Naive thymus-derived CD4-positive, alpha-beta T cell (primary cell): ENCODE measurements at regions not wholly inside any gene's neighbourhood (a gene's known extent, or its start where the extent isn't known, plus 50 kb on each side); places are given as distances from the start of the nearest gene placed in this dataset.

ENCODE experiments used
- ATAC-seq: fragments of 150-1000 bp; cut with Tn5 transposase; 2 replicates; pipeline ENCODE4 v1.10.0; 2021; ENCODE audit warnings: mild to moderate bottlenecking, moderate library complexity
- CTCF ChIA-PET: fragments of 350-600 bp; sonication (Branson Sonifier 250); formaldehyde crosslinking; loops from one replicate; lab custom pipeline; 2021; ENCODE audit warnings: antibody characterized with exemption; lab: Charles Lee
- POLR2A ChIA-PET: fragments of 350-600 bp; sonication (Branson Sonifier 250); formaldehyde crosslinking; loops from one replicate; lab custom pipeline; 2021; ENCODE audit warnings: antibody characterized with exemption, inconsistent platforms; lab: Charles Lee
- DNase-seq, 9 donors: peaks; one replicate each; pipeline versions ENCODE4 v3.0.0 to v3.0.0-alpha.2; 2020 to 2022; ENCODE audit warnings: mixed read lengths in 1 of 9
- H3K27ac ChIP-seq: one replicate; pipeline ENCODE4 v1.7.0; 2013; ENCODE audit warnings: mild to moderate bottlenecking, low read depth, low read length, moderate library complexity
- H3K27me3 ChIP-seq, 2 donors: one replicate each; pipeline ENCODE4 v1.7.0; 2013; ENCODE audit warnings: low read length in 2 of 2, mild to moderate bottlenecking in 2 of 2, moderate library complexity in 2 of 2; ENCODE audit not compliant: control insufficient read depth in 2 of 2, insufficient read depth in 2 of 2
- H3K36me3 ChIP-seq, 3 experiments: 1 replicate in 2 of 3; 2 replicates in 1 of 3; pipeline ENCODE4 v1.7.0; 2013; ENCODE audit warnings: low read length in 3 of 3, mild to moderate bottlenecking in 3 of 3, moderate library complexity in 1 of 3; ENCODE audit not compliant: insufficient read depth in 3 of 3, control insufficient read depth in 2 of 3
- H3K4me1 ChIP-seq, 2 donors: one replicate each; pipeline ENCODE4 v1.7.0; 2013; ENCODE audit warnings: low read length in 2 of 2, mild to moderate bottlenecking in 2 of 2, moderate library complexity in 1 of 2; ENCODE audit not compliant: control insufficient read depth in 2 of 2, insufficient read depth in 2 of 2
- H3K4me3 ChIP-seq: 2 replicates; pipeline ENCODE4 v1.7.0; 2013; ENCODE audit warnings: mild to moderate bottlenecking, low read length
- H3K9me3 ChIP-seq, 3 experiments: 1 replicate in 2 of 3; 2 replicates in 1 of 3; pipeline ENCODE4 v1.7.0; 2013; ENCODE audit warnings: low read length in 3 of 3; ENCODE audit not compliant: control insufficient read depth in 2 of 3
- H3K27ac Mint-ChIP-seq, 9 donors: one replicate each; pipeline ENCODE4 v1.8.0; 2020 to 2022; ENCODE audit warnings: mixed read lengths in 9 of 9, mild to moderate bottlenecking in 8 of 9, moderate library complexity in 5 of 9, inconsistent platforms in 2 of 9
- H3K27me3 Mint-ChIP-seq, 5 donors: one replicate each; pipeline ENCODE4 v1.8.0; 2021 to 2022; ENCODE audit warnings: mixed read lengths in 5 of 5, mild to moderate bottlenecking in 1 of 5
- H3K36me3 Mint-ChIP-seq, 5 donors: one replicate each; pipeline ENCODE4 v1.8.0; 2020 to 2022; ENCODE audit warnings: mixed read lengths in 5 of 5, mild to moderate bottlenecking in 3 of 5, inconsistent platforms in 1 of 5
- H3K4me1 Mint-ChIP-seq, 7 donors: one replicate each; pipeline ENCODE4 v1.8.0; 2020 to 2022; ENCODE audit warnings: mixed read lengths in 7 of 7, mild to moderate bottlenecking in 3 of 7, inconsistent platforms in 1 of 7
- H3K4me3 Mint-ChIP-seq, 10 donors: one replicate each; pipeline ENCODE4 v1.8.0; 2020 to 2022; ENCODE audit warnings: mild to moderate bottlenecking in 10 of 10, mixed read lengths in 10 of 10, moderate library complexity in 6 of 10, inconsistent platforms in 2 of 10
- H3K9me3 Mint-ChIP-seq, 11 donors: one replicate each; pipeline ENCODE4 v1.8.0; 2020 to 2022; ENCODE audit warnings: mixed read lengths in 11 of 11, mild to moderate bottlenecking in 4 of 11, inconsistent platforms in 1 of 11, moderate library complexity in 1 of 11
- intact Hi-C, 2 donors: fragments of 100-400 bp; cut with micrococcal nuclease; formaldehyde crosslinking; loops; one replicate each; pipeline ENCODE4 v1.15.1; 2023

DNA sequence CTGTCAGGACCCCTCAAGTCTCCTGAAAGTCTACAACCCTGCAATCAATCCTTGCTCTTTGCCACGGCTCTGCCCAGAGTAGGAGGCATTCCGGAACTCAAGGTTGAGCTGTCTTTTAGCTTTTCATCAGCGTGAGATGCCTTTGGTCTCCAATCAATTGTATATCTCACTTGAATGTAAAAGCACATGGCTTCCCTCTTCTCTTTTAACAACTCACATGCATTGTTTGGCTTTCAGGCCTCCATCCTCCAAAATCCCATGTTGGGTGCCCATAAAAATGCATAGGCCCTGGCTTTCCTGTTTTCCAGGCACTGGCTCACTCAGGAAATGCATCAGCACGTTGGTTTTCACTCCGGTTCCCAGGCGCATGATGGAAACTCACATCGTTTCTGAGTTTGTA is 64.0 kb upstream of the FOXF1 start:
- Mint-ChIP-seq H3K9me3 (no peaks in the 10 kb centered on the region), H3K4me1 (peaks cover 0 to 27% (median 22%) of the 10 kb centered on the region in 7 donors), H3K27me3 (peaks cover 8 to 23% (median 13%) of the 10 kb centered on the region in 5 donors), H3K36me3 (peaks cover 0 to 4% (median 0%) of the 10 kb centered on the region in 5 donors), H3K4me3 (no peak overlapping the region), H3K27ac (no peak overlapping the region)
- no peaks in the 10 kb centered on the region for H3K27me3 ChIP-seq
- ChIA-PET CTCF (no interaction called here), POLR2A (no interaction called here)
- H3K4me1 ChIP-seq = peaks cover 0 to 5% of the 10 kb centered on the region in 2 donors
- no peak overlapping the region for H3K27ac ChIP-seq
- no peaks in the 10 kb centered on the region for H3K36me3 ChIP-seq
- DNase-seq = no peak
- no peak overlapping the region for H3K4me3 ChIP-seq
- intact Hi-C loops = no loop called here
- no peak for ATAC-seq
- no peaks in the 10 kb centered on the region for H3K9me3 ChIP-seq

DNA sequence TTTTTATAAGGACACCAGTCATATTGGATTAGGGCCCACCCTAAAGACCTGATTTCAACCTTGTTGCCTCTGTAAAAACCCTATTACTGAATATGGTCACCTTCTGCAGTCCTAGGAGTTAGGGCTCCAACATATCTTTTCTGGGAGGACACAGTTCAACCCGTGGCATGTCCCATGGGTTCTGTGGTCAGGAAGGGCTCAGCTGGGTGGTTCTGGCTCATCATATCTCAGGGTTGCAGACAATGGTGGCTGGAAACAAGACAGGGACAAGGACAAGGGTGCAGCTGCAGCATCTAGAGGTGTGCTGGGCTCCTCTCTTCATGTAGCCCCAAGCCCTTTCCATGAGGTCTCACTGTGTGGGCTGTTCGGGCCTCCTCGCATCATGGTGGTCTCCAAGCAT is 63.1 kb upstream of the FOXF1 start:
- no peaks in the 10 kb centered on the region for H3K36me3 ChIP-seq
- peaks cover 0 to 27% (median 22%) of the 10 kb centered on the region in 7 donors for H3K4me1 Mint-ChIP-seq
- no peak overlapping the region for H3K27ac Mint-ChIP-seq
- H3K27me3 ChIP-seq = no peaks in the 10 kb centered on the region
- H3K27ac ChIP-seq = no peak overlapping the region
- H3K4me1 ChIP-seq = peaks cover 0 to 5% of the 10 kb centered on the region in 2 donors
- ChIA-PET CTCF (no interaction called here), POLR2A (no interaction called here)
- H3K4me3 ChIP-seq = no peak overlapping the region
- peaks cover 0 to 4% (median 0%) of the 10 kb centered on the region in 5 donors for H3K36me3 Mint-ChIP-seq
- intact Hi-C loops = no loop called here
- DNase-seq (no peak), ATAC-seq (no peak)
- H3K9me3 ChIP-seq = no peaks in the 10 kb centered on the region
- peaks cover 8 to 23% (median 13%) of the 10 kb centered on the region in 5 donors for H3K27me3 Mint-ChIP-seq
- no peak overlapping the region for H3K4me3 Mint-ChIP-seq
- no peaks in the 10 kb centered on the region for H3K9me3 Mint-ChIP-seq

DNA sequence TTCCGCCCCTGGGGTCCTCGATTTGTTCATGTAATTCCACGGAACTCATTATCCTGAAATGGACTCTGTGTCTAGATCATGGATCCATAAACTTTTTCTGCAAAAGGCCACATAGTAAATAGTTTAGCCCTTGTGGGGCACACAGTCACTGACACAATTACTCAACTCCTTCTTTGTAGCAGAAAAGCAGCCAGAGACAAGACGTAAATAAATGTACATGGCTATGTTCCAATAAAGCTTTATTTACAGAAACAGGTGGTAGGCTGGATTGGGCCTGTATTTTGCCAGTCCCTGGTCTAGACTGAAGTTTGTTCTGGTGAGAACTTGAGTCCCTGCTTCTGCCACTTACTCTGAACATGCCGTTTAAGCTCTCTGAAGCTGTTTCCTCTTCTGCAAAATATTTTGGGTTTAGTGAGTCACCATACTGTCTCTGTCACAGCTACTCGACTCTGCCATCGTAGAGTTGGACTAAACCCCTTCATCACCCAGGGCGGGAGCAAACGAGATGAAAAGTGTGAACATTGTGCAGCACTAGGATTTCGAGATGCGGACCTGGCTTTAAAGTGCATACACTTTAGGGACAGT is 61.9 kb upstream of the FOXF1 start:
- peaks cover 0 to 3% (median 0%) of the 10 kb centered on the region in 5 donors for H3K36me3 Mint-ChIP-seq
- H3K4me3 Mint-ChIP-seq = peak overlapping the region in 2 of 10 donors; percentile 68 to 69
- Histone ChIP-seq H3K27ac (no peak overlapping the region), H3K9me3 (no peaks in the 10 kb centered on the region), H3K4me3 (no peak overlapping the region), H3K4me1 (peaks cover 0 to 5% of the 10 kb centered on the region in 2 donors), H3K36me3 (no peaks in the 10 kb centered on the region), H3K27me3 (no peaks in the 10 kb centered on the region)
- intact Hi-C loops = no loop called here
- ATAC-seq (no peak), DNase-seq (no peak)
- POLR2A ChIA-PET = no interaction called here
- CTCF ChIA-PET = no interaction called here
- peaks cover 0 to 1% (median 0%) of the 10 kb centered on the region in 11 donors for H3K9me3 Mint-ChIP-seq
- peak overlapping the region in 1 of 9 donors; percentile 30 for H3K27ac Mint-ChIP-seq
- peaks cover 0 to 26% (median 21%) of the 10 kb centered on the region in 7 donors for H3K4me1 Mint-ChIP-seq
- H3K27me3 Mint-ChIP-seq = peaks cover 5 to 20% (median 10%) of the 10 kb centered on the region in 5 donors

DNA sequence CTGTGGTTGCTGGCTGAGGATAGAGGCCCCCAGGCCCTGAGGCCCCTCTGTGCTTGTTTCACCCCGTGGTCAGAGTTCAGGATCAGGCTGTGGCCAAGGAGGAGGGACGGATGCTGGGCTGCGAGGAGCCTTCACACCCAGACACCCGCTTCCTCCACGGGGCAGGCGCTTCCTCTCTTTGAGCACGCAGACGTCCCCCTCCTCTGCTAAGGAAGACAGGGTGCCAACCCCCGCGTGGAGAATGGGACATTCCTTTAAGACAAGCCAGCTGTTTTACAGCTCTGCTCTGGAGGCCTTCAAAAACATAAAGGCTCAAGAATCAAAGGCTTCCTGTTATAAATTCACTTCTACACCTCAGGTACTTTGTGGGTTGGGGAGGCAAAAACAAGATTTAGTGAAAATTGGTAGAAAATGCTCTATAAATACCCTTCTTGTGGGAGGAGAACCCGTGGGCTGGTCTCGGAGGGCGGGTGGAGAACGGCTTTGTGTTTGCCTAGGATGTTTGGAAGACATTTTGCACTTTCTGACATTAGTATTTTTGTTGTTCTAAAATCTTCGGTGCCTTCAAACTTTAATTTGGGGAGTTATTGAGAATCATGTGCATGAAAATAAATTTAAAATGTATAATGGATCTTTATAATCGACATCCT is 60.8 kb upstream of the FOXF1 start:
- DNase-seq (peak in 5 of 9 donors; percentile 18 to 39 (median 34)), ATAC-seq (peak; percentile 45)
- CTCF ChIA-PET = no interaction called here
- no peaks in the 10 kb centered on the region for H3K9me3 ChIP-seq
- Mint-ChIP-seq H3K27me3 (peaks cover 4 to 18% (median 8%) of the 10 kb centered on the region in 5 donors), H3K27ac (peak overlapping the region in 6 of 9 donors; percentile 38 to 79 (median 66)), H3K36me3 (no peaks in the 10 kb centered on the region), H3K4me1 (peaks cover 0 to 22% (median 14%) of the 10 kb centered on the region in 7 donors), H3K4me3 (peak overlapping the region in 8 of 10 donors; percentile 25 to 69 (median 50)), H3K9me3 (peaks cover 0 to 4% (median 0%) of the 10 kb centered on the region in 11 donors)
- intact Hi-C loops = no loop called here
- POLR2A ChIA-PET = no interaction called here
- H3K36me3 ChIP-seq = no peaks in the 10 kb centered on the region
- H3K27ac ChIP-seq = no peak overlapping the region
- no peaks in the 10 kb centered on the region for H3K27me3 ChIP-seq
- H3K4me1 ChIP-seq = peaks cover 0 to 5% of the 10 kb centered on the region in 2 donors
- H3K4me3 ChIP-seq = no peak overlapping the region

DNA sequence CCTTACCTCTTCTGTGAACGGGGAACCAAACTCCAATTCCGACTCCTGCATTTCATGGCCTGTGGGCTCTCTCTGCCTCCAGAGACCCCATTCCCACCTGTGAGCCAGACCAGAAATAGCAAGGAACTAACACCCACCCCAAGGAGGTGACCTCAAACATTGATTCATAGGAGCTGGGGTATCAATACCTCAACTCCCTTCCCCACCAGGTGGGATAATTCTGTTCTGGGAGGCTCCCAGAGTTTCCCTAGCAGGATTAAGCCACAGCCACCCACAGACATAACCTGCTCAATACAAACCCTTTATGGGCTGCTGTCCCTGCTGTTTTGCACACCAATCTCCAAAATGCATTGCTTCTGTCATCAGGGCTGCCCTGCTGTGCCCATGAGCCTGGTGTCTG is 59.6 kb upstream of the FOXF1 start:
- Mint-ChIP-seq H3K9me3 (peaks cover 0 to 4% (median 0%) of the 10 kb centered on the region in 11 donors), H3K4me1 (peaks cover 0 to 22% (median 14%) of the 10 kb centered on the region in 7 donors), H3K27ac (peak overlapping the region in 1 of 9 donors; percentile 22), H3K4me3 (peak overlapping the region in 1 of 10 donors; percentile 58), H3K36me3 (no peaks in the 10 kb centered on the region), H3K27me3 (peaks cover 4 to 18% (median 8%) of the 10 kb centered on the region in 5 donors)
- Histone ChIP-seq H3K4me3 (no peak overlapping the region), H3K9me3 (no peaks in the 10 kb centered on the region), H3K36me3 (no peaks in the 10 kb centered on the region), H3K27me3 (no peaks in the 10 kb centered on the region), H3K27ac (no peak overlapping the region), H3K4me1 (peaks cover 0 to 5% of the 10 kb centered on the region in 2 donors)
- ATAC-seq (no peak), DNase-seq (no peak)
- POLR2A ChIA-PET = no interaction called here
- intact Hi-C loops = no loop called here
- CTCF ChIA-PET = no interaction called here

DNA sequence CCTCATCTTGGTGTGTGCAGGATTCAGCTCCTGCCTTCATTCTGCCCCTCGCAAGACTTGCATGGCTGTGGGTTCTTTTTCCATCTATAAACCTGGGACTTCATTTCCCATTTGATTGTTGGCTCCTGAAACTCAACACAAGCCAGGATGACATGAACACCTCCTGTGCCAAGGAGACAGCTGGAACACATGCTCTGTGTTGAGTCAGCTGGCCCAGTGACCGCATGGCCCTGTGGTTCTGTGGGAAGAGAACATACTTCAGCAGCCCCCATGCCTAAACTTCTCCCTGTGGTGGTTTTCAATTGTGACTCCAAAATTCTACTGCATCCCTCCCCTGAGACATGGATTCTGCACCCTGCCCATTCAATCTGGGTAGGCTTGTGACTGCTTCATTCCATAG is 57.9 kb upstream of the FOXF1 start:
- intact Hi-C loops = no loop called here
- DNase-seq (no peak), ATAC-seq (no peak)
- H3K27me3 Mint-ChIP-seq = peaks cover 6 to 30% (median 8%) of the 10 kb centered on the region in 5 donors
- H3K4me3 ChIP-seq = no peak overlapping the region
- H3K4me1 ChIP-seq = peaks cover 0 to 5% of the 10 kb centered on the region in 2 donors
- H3K9me3 Mint-ChIP-seq = peaks cover 0 to 4% (median 0%) of the 10 kb centered on the region in 11 donors
- no peaks in the 10 kb centered on the region for H3K9me3 ChIP-seq
- H3K27me3 ChIP-seq = no peaks in the 10 kb centered on the region
- H3K36me3 ChIP-seq = no peaks in the 10 kb centered on the region
- no peak overlapping the region for H3K27ac Mint-ChIP-seq
- peaks cover 0 to 22% (median 14%) of the 10 kb centered on the region in 7 donors for H3K4me1 Mint-ChIP-seq
- H3K27ac ChIP-seq = no peak overlapping the region
- no peak overlapping the region for H3K4me3 Mint-ChIP-seq
- POLR2A ChIA-PET = no interaction called here
- CTCF ChIA-PET = no interaction called here
- no peaks in the 10 kb centered on the region for H3K36me3 Mint-ChIP-seq
